Smooth muscle cell (in vitro differentiated cells): ENCODE measurements at regions not wholly inside any gene's neighbourhood (a gene's known extent, or its start where the extent isn't known, plus 50 kb on each side); places are given as distances from the start of the nearest gene placed in this dataset.

ENCODE experiments used
- DNase-seq: peaks from one replicate; lab custom pipeline; 2025; ENCODE audit not compliant: unreplicated experiment; lab: John Stamatoyannopoulos, UW
- H2AFZ ChIP-seq: fragments of 200-600 bp; sonication (generic); 2 replicates; pipeline ENCODE4 v1.6.0; 2016; ENCODE audit warnings: antibody characterized with exemption, low read depth, mild to moderate bottlenecking
- H3F3A ChIP-seq: fragments of 200-600 bp; sonication (generic); 2 replicates; pipeline ENCODE4 v1.6.0; 2017; ENCODE audit warnings: antibody characterized with exemption, low read depth
- H3K27ac ChIP-seq: fragments of 200-600 bp; sonication (generic); 2 replicates; pipeline ENCODE4 v1.5.1; 2016; ENCODE audit warnings: low read depth, mild to moderate bottlenecking
- H3K27me3 ChIP-seq: fragments of 200-600 bp; sonication (generic); 2 replicates; pipeline ENCODE4 v1.6.1; 2016; ENCODE audit warnings: low read depth, mild to moderate bottlenecking
- H3K36me3 ChIP-seq: fragments of 200-600 bp; sonication (generic); 2 replicates; pipeline ENCODE4 v1.5.1; 2016; ENCODE audit warnings: low read depth
- H3K4me1 ChIP-seq: fragments of 200-600 bp; sonication (generic); 2 replicates; pipeline ENCODE4 v1.5.1; 2016; ENCODE audit warnings: low read depth
- H3K4me2 ChIP-seq: fragments of 200-600 bp; sonication (generic); 2 replicates; pipeline ENCODE4 v1.6.0; 2016; ENCODE audit warnings: mild to moderate bottlenecking
- H3K4me3 ChIP-seq: fragments of 200-600 bp; sonication (generic); 2 replicates; pipeline ENCODE4 v1.5.1; 2016; ENCODE audit warnings: mild to moderate bottlenecking
- H3K79me2 ChIP-seq: fragments of 200-600 bp; sonication (generic); 2 replicates; pipeline ENCODE4 v1.6.0; 2016; ENCODE audit warnings: low read depth, mild to moderate bottlenecking
- H3K9ac ChIP-seq: fragments of 200-600 bp; sonication (generic); 2 replicates; pipeline ENCODE4 v1.6.0; 2016; ENCODE audit warnings: low read depth
- H3K9me3 ChIP-seq: fragments of 200-600 bp; sonication (generic); replicated peaks from 2 replicates; pipeline ENCODE4 v1.5.1; 2016; ENCODE audit warnings: low read depth
- H4K20me1 ChIP-seq: fragments of 200-600 bp; sonication (generic); 2 replicates; pipeline ENCODE4 v1.6.0; 2016; ENCODE audit warnings: low read depth
- CTCF ChIP-seq: fragments of 200-600 bp; sonication (generic); IDR thresholded peaks from 2 replicates; pipeline ENCODE4 v1.5.1; 2017; ENCODE audit warnings: borderline replicate concordance, mild to moderate bottlenecking, antibody characterized with exemption; ENCODE audit not compliant: insufficient read depth, poor library complexity, severe bottlenecking
- WGBS: methylation state at CpG from one replicate; pipeline ENCODE4 v1.1.7; 2016; ENCODE audit warnings: low lambda C conversion rate; 5-methylcytosine and 5-hydroxymethylcytosine counted together

GRCh38 chr13:91017669-91018053 lies 329.8 kb upstream of the MIR17HG start:
- Histone ChIP-seq H3K36me3 (no peaks in the 10 kb centered on the region), H3K79me2 (no peaks in the 10 kb centered on the region), H3K4me2 (peak overlapping the region; percentile 53), H2AFZ (peak overlapping the region; percentile 56), H3K9me3 (no peaks in the 10 kb centered on the region), H4K20me1 (no peaks in the 10 kb centered on the region), H3F3A (no peaks in the 10 kb centered on the region), H3K9ac (no peak overlapping the region), H3K4me1 (no peaks in the 10 kb centered on the region), H3K27me3 (no peaks in the 10 kb centered on the region), H3K27ac (no peak overlapping the region), H3K4me3 (no peak overlapping the region)
- WGBS = 53% methylated on average over 15 of the region's 15 CpGs
- no peak for TF ChIP-seq CTCF
- DNase-seq = no peak

- no peaks in the 10 kb centered on the region for H3K27me3 ChIP-seq
- no peak overlapping the region for H3K27ac ChIP-seq
- H3K36me3 ChIP-seq = no peaks in the 10 kb centered on the region
- H2AFZ ChIP-seq = no peak overlapping the region
- no peaks in the 10 kb centered on the region for H3K4me1 ChIP-seq
- no peak overlapping the region for H3K4me2 ChIP-seq
- no peak overlapping the region for H3K9ac ChIP-seq
- H3F3A ChIP-seq = no peaks in the 10 kb centered on the region
- no peaks in the 10 kb centered on the region for H3K79me2 ChIP-seq
- no peak for TF ChIP-seq CTCF
- DNase-seq = no peak
- no peak overlapping the region for H3K4me3 ChIP-seq
- no peaks in the 10 kb centered on the region for H4K20me1 ChIP-seq
- H3K9me3 ChIP-seq = no peaks in the 10 kb centered on the region
Observed at GRCh38 chr13:91020461-91021034, 326.9 kb upstream of the MIR17HG start.

- H3K79me2 ChIP-seq = no peaks in the 10 kb centered on the region
- H4K20me1 ChIP-seq = no peaks in the 10 kb centered on the region
- 81% methylated on average over 3 of the region's 3 CpGs for WGBS
- H3K27me3 ChIP-seq = peaks cover 24% of the 10 kb centered on the region
- H3K4me2 ChIP-seq = no peak overlapping the region
- no peak for TF ChIP-seq CTCF
- no peak for DNase-seq
- H3K9ac ChIP-seq = no peak overlapping the region
- H3K4me1 ChIP-seq = no peaks in the 10 kb centered on the region
- no peak overlapping the region for H3K4me3 ChIP-seq
- H3F3A ChIP-seq = no peaks in the 10 kb centered on the region
- H2AFZ ChIP-seq = no peak overlapping the region
- H3K9me3 ChIP-seq = no peaks in the 10 kb centered on the region
- H3K27ac ChIP-seq = no peak overlapping the region
- H3K36me3 ChIP-seq = no peaks in the 10 kb centered on the region
Observed at GRCh38 chr13:91024157-91024792, 323.2 kb upstream of the MIR17HG start.

GRCh38 chr13:91025442-91025841 lies 322.0 kb upstream of the MIR17HG start:
- H3K9ac ChIP-seq = no peak overlapping the region
- no peaks in the 10 kb centered on the region for H3K36me3 ChIP-seq
- no peak for TF ChIP-seq CTCF
- H3K27ac ChIP-seq = no peak overlapping the region
- H3K27me3 ChIP-seq = peaks cover 29% of the 10 kb centered on the region
- no peaks in the 10 kb centered on the region for H3K79me2 ChIP-seq
- H4K20me1 ChIP-seq = no peaks in the 10 kb centered on the region
- no peak overlapping the region for H3K4me3 ChIP-seq
- no peaks in the 10 kb centered on the region for H3K4me1 ChIP-seq
- H3K4me2 ChIP-seq = no peak overlapping the region
- no peaks in the 10 kb centered on the region for H3K9me3 ChIP-seq
- DNase-seq = no peak
- no peaks in the 10 kb centered on the region for H3F3A ChIP-seq
- no peak overlapping the region for H2AFZ ChIP-seq
